Middle frontal gyrus (tissue), 1 donor: ENCODE measurements at regions not wholly inside any gene's neighbourhood (a gene's known extent, or its start where the extent isn't known, plus 50 kb on each side); places are given as distances from the start of the nearest gene placed in this dataset.

ENCODE experiments used
- DNase-seq: peaks from one replicate; pipeline ENCODE4 v3.0.0-alpha.2; 2015; ENCODE audit warnings: low spot score; ENCODE audit errors: extremely low spot score

DNA sequence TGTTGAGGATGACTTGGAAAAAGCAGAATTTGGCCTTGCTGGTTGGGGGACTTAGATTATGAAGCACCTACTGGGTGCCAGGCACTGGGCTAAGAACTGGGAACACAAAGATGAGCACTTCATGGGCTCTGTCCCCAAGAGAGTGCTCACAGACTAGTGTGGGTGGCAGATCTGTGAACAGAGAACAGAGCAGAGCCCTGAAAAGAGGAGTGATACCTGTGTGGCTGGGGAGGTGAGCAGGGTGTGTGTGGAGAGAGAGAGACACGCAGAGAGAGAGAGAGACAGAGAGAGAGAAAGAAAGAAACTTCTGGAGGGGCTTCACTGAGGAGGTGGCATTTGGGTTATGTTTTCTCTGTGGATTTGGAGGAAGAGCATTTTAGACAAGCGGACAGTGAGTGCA lies 61.1 kb upstream of the PPP2R5A start:
- no peak for DNase-seq

DNA sequence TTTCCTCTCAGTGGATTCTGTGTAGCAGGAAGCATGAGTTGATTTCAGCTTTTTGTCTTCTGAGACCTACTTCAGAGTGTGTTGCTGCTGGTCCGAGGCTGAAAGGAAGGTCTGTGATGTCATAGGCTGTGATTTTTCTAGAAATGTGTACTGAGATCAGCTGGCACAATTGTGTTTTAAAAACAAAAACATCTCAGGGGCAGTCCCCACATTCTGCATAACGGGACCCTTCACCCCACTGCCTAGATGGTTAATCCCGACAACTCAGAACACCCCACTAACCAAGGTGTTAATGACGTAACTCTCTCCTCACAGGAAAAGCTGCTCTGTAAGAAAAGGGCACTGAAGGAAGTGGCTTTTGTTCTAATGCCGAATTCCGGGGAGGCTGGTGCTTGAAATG lies 59.8 kb upstream of the PPP2R5A start:
- DNase-seq: no peak

DNA sequence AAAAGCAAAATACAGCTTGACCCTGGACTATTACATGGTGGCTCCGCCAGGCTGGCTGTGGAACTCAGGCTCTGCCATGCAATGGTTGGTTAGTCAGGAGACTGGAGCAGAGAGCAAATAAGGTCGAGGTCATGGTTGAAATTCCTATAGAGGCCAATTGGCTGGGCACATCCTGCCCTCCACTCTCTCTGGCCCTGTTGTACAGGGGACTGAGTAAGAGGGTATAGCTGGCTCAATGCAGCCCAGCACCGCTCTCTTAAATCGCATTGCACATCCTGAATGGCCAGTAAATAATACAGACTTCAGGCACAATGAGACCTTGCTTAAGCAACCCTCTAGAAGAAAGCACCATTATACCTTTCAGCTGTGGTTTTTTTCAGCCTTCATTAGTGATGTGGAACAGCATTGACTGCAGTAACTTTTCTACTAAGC lies 59.3 kb upstream of the PPP2R5A start:
- DNase-seq: no peak

DNA sequence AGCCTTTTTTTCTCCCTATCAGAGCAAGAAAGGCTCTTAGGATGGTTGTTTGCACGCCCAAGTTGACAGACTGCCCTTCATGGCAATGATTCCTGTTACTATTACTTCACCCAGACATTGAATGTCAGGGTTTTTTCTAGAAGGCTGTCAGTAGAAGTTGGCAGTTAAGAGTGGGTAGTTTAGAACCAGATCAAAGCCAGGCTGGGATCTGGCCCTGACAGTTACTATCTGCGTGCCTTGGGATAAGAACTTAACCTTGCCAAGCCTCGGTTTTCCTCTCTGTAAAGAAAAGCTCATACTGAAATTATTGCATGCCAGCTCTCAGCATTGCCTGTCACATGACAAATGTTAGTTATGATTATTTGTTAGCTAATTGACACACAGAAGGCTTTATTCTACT lies 58.7 kb upstream of the PPP2R5A start:
- DNase-seq: no peak

DNA sequence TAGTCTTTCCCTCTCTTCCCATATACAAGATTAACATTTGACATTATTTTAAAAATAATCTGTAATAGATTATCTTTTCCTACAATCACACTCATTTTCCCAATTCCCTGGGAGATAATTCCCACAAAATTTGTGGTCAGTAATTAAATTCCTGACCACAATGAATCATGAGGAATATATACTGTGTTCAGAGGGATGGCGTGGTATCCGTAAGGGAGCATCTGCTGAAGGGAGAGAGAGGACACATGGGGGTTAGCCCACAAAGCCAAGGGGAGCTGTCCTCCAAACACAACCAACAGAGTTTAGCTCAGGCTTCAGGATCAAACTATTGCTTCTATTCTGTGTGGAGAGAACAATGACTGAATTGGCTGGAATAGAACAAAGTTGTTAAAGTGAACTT lies 57.1 kb upstream of the PPP2R5A start:
- DNase-seq: no peak

DNA sequence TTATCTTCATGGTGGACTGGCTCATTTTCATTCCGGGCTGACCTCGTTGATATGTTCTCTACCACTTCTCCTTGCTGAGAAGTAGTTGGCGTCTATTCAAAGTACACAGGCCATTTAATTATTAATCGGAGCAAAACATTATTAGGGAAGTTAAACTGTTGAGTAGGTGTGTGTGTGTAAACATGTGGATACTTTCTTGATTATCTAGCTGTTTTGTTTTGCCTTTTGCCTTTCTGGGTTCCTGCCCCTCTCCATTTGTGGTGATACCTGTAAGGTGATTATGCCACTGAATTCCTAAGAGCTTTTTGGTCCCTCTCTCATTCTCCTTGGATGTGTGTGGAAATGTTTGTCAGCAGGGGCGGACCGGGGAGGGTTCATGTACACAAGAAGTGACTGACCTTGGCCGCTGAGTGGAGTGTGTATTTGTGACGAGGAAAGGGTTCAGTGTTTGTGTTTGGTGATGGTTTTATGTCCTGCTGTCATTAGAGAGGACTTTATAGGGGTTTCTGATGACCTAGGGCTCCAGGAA lies 56.6 kb upstream of the PPP2R5A start:
- no peak for DNase-seq

DNA sequence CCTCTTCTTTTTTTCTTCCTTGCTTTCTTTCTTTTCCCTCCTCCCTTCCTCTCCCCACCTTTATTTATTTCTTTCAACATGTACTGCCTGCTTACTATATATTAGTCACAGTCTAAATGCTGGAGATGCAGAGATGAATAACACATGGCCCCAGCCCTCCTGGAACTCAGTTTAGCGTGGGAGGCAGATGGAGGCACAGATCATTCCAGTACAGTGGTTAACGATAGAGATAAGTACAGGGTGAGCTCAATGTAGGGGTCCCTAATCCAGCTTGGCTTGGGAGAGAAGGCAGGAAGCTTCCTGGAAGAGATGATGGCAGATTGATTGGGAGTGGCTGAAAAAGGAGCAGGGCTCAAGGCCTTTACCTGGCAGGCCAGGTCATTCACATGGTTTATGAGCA lies 55.6 kb upstream of the PPP2R5A start:
- DNase-seq: no peak

DNA sequence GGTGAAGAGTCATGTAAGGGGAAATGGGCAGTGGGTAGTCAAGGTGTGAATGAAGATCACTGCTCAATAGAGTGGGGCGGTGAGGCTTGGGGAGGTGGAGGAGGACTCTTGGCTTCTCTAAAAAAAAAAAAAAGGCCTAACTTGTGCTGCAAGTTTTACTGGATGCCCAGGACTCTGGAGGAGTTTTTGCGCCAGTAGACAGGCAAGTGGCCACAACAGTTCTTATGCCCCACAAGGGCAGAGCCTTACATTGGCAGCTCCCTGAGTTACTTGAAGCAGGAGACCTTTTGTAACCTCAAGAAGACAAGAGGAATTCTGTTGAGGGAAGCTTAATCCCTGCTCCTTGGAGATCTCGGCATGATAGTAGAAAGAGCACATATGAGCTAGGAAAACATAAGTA lies 54.9 kb upstream of the PPP2R5A start:
- DNase-seq: no peak

DNA sequence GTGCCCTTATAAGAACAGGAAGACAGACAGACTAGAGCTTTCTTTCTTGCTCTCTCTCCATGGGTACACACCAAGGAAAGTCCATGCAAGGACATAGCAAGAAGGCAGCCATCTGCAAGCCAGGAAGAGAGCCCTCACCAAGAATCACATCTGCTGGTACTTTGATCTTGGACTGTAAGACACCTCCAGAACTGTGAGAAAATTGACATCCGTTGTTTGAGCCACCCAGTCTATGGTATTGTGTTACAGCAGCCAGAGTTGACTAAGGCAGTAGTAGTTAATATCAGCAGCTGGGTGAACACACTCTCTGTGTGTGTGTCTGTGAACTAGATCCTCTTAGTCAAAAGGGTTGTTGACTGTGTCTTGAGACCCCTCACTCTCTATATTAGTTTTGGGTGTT lies 53.8 kb upstream of the PPP2R5A start:
- DNase-seq: no peak

DNA sequence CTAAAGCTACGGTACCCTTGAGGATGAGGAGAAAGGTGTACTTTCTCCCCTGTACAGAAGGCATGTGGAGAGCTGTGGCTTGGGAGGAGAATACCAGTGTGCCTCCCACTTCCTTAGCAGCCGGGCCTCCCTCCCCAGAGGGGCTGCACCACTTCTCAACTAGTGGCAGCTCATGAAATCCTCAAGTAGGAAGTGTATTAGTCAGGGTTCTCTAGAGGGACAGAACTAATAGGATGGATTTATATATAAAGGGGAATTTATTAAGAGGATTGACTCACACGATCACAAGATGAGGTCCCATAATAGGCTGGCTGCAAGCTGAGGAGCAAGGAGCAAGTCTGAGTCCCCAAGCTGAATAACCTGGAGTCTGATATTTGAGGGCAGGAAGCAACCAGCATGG lies 53.1 kb upstream of the PPP2R5A start:
- DNase-seq: no peak

DNA sequence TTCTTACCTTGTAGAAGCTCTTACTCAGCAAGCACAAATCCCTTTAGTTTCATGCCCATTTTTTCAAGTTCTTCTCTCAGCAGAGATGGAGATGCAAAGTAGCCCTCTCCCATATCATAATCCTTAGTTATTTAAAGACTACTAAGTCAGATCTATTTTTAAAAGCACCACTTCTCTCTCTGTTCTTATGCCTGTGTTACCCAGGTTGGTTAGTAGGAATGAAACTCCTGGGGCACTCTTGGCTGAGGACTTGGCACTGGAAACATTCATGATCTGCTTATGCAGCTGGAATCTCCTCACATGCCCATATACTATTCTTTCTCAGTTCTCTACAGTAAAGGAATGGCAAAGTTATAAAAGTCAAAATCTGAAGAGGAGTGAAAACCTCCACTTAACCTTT lies 51.9 kb upstream of the PPP2R5A start:
- no peak for DNase-seq

DNA sequence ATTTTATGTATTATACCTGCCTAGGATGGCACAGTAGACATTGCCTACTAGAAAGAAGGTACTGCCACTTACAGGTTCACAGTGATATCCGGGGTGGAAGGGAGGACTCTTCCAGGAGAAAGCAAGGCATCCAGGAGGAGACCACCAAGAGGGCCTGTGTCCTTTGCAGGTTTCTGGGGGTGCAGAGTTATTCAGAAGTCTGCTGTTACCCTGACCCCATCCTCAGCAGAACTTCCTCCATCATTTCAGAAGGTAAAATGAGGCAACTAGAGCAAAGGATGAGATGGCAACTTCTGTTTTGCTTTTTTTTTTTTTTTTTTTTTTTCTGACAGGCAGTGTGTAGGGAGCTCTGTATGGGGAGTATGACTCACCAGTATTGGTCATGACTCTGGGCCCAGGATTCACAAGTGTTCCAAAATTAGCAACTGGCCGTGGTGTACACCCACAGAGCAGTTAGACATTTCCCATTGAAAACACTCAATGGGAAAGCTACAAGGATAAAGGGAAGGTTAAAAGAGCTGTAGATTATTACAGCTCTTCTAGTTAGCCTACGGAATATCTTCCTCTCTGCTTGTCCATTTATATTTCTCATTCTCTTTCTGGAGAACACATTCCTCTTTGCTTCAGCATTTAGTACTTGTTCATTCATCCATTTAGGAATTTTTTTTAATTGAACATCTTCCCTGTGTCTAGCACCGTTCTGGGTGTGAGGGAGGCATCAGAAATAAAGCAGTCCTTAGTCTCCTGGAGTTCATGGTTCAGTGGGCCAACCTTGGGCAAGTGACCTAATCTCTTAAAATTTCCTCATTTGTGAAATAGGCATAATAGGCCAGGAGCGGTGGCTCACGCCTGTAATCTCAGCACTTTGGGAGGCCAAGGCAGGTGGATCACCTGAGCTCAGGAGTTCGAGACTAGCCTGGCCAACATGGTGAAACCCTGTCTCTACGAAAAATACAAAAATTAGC lies 50.5 kb upstream of the PPP2R5A start:
- DNase-seq: peak; percentile 44
